Hindlimb muscle (tissue), 1 donor: ENCODE measurements at regions not wholly inside any gene's neighbourhood (a gene's known extent, or its start where the extent isn't known, plus 50 kb on each side); places are given as distances from the start of the nearest gene placed in this dataset.
"Not testable (repeated sequence)": the region's sequence is repeated elsewhere in the genome, so short reads cannot be mapped to it uniquely, and the experiment has no call there.

Source experiments
- DNase-seq: peaks from one replicate; pipeline ENCODE4 v3.0.0-alpha.2; 2013

DNA sequence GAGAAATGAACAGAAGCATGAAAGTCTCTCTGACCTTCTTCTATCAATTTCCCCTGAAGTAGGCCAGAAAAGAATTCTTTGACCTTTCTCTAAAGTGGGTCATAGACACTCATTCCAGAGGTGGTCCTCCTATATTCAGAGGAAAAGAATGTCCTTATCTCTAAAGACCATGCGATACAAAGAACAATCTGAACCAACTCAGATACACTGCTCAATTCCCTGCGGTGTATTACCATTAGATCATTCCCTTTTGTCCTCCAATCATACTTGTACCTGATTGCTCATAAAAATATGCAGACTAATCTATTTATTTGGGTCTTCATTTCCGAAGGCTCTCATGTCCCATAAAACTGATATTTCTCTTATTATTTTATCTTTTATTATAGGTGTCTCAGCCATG lies 652.4 kb upstream of the CHD1 start:
- DNase-seq: not testable (repeated sequence)

DNA sequence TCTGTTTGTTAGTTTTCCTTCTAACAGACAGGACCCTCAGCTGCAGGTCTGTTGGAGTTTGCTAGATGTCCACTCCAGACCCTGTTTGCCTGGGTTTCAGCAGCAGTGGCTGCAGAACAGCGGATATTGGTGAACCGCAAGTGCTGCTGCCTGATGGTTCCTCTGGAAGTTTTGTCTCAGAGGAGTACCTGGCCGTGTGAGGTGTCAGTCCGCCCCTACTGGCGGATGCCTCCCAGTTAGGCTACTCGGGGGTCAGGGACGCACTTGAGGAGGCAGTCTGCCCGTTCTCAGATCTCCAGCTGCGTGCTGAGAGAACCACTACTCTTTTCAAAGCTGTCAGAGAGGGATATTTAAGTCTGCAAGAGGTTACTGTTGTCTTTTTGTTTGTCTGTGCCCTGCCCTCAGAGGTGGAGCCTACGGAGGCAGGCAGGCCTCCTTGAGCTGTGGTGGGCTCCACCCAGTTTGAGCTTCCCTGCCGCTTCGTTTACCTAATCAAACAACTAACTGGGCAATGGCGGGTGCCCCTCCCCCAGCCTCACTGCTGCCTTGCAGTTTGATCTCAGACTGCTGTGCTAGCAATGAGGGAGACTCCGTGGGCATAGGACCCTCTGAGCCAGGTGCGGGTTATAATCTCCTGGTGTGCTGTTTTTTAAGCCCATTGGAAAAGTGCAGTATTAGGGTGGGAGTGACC lies 634.3 kb upstream of the CHD1 start:
- DNase-seq: not testable (repeated sequence)

DNA sequence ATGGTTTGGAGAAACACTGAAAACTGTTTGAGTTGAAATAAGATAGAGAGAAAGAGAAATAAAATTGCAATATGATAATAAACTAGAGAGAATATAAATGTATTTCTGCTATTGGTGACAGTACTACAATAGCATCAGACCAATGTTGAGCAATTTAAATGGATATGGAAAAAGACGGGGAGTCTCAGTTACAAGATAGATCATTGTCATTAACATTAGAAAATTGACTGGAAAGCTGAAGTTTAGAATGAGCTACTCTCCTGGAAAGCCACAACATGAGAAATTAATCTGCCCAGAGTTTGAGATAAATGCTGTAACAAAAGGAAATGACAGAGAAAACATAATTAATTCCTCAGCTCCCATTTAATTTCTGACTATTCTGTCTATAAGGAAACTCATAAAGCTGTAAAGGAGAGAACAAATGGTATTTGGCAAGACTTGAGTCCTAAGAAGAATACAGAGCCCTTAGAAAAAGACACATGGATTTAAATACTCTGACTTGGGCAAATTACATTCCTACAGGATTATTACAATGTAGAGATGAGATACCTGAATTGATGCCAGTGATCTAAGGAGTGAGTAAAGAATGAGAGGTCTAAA lies 624.5 kb upstream of the CHD1 start:
- DNase-seq: no peak

DNA sequence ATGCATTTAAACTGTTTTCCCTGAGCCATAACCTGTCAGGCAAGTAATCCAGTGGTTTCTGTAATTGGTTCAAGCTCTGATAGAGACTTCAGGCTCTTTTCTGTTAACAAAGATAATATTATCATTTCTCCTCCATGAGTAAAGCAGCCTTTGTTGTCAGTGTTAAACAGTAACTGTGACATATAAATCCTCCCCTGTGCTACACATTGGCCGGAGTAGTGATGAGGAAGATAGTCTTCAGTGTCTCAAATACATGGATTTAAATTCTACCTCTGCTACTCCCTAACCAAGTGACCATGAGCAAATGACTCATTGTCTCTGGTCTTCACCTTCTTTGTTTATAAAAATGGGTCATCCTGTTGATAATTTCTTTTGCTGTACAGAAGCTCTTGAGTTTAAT lies 615.5 kb upstream of the CHD1 start:
- DNase-seq: no peak

DNA sequence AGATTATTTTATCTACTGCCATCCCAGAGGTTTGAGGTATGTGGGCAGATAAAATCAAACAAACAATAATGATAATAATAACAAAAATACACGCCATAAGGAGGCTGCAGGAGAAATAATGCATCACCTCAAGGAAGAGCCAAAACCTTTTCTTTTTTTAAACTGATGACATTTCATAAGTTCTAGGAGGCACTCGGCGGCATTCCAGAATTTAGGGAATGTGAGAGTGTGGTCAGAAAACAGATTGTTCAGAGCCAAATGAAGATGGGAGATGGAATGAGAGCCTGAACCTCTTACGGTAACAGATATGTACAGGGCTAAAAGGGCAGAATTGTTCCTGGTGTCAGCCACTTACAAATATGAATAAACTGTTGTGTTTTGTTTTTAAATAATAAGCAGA lies 615.0 kb upstream of the CHD1 start:
- no peak for DNase-seq

DNA sequence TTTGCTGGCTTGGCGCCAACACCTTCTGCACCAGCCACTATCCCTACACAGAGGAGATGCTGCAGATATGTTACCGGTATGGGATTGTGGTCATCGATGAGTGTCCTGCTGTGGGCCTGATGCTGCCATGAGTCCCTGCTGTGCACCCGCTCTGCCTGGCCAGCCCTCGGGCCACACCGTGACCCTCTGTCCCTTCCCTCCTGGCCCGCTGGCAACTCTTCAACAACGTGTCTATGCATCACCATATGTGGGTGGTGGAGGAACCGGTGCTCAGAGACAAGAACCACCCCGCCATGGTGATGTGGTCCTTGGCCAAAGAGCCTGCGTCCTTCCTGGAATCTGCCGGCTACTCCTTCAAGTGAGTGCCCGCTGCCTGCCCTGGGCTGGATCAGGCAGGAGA lies 605.4 kb upstream of the CHD1 start:
- not testable (repeated sequence) for DNase-seq

DNA sequence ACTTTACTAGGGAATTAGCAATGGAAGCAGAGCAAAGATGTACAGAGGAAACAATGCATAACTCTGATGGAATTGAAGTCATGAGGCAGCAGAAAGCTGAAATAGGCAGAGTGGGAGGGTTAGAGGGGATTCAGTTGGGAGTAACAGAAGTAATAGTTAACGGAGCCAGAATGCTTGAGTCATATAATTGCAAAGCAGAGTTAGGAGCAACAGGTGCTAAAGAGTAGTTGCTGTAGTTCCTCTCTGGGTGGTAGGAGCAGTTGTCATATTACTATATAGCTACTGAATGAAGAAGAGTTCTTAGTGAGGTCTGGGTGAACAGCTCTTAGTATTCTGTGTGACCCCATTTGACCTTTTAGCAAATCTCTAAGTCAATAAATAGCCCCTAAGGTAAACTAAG lies 592.9 kb upstream of the CHD1 start:
- not testable (repeated sequence) for DNase-seq

DNA sequence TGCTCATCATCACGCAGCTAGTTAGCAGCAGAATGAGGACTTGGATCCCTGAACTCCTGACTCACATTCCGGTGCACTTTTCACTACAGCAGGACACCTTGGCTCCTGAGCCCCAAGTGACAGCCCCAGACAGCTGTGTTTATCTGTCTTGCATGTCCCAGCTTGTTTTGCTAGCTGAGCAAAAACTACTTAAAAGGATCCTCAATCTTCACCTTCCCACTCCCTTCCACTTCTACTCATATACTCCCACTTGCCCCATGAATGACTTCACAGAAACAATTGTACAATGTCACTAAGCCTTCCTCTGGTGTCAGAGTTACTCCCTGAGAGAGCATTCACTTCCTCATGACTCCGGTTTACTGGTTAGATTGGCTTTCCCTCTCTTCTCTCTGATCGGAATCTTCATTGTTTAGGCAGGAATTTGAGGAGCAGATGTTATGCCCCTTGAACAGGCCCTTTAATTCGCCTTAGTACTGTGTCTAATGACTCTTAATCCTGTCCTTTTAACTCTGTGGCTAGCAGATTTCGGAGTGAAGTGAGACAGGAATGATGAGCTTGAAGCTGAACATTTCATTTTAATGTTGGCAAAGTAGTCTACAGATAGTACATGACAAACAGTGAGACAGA lies 587.2 kb upstream of the CHD1 start:
- DNase-seq: not testable (repeated sequence)

DNA sequence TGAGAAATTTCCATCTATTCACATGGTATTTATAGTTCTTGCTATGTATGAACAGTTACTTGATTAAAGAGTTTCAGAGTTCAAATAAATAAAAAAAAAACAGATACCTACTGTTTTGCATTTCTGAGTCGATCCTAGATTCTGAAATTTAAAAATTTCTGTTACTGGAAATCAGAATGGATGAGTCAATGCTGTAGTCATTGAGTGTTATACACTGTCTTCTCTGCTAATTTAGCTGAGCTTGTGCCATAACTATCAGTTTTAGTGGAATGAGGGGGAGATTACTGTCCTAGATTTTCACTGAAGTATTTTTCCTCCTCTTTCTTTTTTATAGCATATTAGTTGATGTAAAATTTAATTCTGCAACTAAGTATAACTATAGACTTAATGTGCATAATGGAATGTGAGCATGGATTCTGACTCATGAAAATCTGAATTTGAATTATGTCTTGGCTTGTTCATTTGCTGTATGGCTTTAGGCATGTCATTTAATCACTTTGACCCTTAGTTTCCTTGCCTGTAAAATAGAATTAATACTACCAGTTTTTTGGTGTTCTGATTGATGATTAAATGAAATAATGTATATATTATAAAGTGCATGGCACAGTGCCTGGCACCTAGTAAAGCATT lies 581.5 kb upstream of the CHD1 start:
- DNase-seq: not testable (repeated sequence)

DNA sequence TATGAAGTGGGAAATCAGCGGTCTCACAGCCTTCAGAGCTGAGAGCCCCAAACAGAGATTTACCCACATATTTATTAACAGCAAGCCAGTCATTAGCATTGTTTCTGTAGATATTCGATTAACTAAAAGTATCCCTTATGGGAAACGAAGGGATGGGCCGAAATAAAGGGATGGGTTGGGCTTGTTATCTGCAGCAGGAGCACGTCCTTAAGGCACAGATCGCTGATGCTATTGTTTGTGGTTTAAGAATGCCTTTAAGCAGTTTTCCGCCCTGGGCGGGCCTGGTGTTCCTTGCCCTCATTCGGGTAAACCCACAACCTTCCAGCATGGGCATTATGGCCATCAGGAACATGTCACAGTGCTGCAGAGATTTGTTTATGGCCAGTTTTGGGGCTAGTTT lies 580.3 kb upstream of the CHD1 start:
- DNase-seq: not testable (repeated sequence)

DNA sequence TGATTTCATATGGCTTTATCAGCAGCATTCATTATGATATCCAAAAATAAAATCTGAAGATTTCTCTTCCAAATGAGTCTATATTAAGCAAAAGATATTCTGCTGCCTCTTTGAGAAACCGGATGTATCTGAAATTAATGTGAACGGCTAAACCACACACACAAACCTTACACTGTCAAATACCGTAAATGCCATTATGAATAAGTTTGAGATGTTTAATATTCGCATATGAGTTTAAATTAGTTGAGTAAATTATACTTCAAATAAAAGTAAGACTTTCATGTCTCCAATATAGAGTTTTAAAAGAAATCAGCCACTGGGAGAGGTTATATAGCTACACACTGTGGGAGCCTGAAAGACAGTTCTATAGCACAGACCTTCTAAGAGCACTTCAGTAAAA lies 566.6 kb upstream of the CHD1 start:
- not testable (repeated sequence) for DNase-seq

DNA sequence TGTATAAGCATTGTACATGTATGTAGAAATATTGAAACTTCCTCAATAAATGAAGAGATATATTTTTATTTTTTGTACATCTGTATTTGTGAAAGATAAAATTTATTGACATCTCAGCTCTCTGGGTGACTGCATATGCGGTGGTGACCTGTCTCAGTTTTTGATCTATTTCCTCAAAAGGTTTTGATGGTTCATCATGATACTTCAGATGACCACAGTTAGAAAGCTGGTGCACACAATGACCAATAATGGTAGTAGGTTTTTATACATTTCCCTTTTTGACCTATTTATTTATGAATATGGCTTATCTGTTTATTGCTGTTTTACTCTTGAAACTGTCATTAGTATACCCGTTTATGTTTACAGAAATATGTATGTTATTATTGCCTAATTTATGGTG lies 549.6 kb upstream of the CHD1 start:
- not testable (repeated sequence) for DNase-seq

DNA sequence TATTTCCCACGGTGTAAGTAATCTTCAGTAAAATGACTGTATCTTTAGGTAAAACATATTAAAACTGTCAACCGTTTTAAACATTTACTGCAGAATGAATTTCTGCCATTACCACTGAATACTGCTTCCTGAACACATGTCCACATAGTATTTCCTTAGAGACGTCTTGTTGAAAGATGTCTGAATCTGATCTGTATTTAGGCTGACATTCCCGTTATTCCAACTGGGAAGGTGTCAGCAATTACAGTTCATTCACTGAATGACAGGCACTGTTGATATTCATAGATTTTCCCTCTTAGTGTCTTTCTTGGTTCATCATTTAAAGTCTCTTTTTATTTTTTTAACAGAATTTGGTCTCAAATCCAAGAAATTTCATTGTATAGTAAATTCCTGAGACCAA lies 544.5 kb upstream of the CHD1 start:
- not testable (repeated sequence) for DNase-seq

DNA sequence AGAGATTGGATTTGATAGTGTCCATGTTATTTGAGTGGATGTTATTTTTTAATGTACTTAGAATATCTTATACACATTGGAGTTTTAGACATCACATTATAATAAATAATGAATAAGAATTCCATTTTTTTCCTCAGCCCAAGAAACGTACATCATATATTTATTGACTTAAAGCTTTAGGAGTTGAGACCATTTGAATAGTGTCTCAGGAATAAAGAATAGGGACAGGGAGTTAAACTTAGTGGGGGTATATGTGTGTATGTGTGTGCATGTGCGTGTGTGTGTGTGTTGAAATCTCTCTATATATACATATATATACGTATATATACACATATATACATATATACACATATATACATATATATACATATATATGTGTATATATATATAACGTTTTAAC lies 542.9 kb upstream of the CHD1 start:
- not testable (repeated sequence) for DNase-seq

DNA sequence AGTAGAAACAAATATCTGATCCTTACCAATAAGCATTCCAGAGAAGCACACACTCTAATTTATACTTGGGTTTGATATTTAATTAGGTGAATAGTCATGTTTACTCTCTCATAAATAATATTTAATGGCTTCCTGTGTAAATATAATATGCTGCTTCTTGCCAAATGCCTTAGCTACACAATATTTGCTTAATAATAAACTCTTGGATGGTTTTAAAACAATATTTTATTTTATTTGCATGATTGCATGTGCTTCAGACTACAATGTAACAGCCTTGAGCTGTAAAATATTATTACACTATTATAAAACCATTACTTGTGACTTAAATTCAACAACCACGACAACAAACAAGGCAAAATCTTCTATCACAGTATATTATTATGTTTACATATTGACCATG lies 542.4 kb upstream of the CHD1 start:
- not testable (repeated sequence) for DNase-seq

DNA sequence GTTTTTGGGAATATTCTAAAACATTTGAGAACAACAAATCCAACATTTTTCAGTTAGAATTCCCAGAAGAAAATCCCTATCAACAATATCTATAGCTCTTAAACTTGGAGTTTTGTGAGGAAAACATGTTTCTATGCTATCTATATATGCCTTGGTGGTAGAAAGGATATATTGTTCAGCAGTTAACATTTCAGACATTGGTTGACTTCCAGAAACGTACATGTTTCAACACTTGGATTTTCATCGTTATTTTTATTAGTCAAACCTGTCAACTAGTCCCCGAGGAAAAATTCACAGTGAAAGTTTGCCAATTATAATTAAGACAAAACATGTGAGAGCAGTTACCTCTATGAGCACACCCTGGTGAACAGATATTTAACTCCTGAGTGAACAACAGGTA lies 541.8 kb upstream of the CHD1 start:
- not testable (repeated sequence) for DNase-seq

DNA sequence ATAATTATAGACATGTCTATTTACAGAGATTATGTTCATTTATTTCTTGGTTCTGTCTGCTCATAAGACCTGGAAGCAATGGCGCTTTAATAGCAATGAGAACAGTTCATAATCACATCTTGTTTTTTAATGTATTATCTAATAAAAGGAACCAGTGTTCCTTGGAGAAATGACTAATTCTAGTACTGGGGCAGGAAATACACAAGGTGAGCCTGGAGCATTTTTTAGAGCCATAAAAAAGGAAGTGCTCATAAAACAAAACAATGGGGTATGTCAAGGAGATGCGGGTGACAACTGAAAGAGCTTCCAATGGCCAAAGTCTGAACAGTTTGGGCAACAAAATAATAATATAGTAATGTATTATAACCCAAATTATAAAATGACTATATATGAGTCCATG lies 531.9 kb upstream of the CHD1 start:
- DNase-seq: no peak

DNA sequence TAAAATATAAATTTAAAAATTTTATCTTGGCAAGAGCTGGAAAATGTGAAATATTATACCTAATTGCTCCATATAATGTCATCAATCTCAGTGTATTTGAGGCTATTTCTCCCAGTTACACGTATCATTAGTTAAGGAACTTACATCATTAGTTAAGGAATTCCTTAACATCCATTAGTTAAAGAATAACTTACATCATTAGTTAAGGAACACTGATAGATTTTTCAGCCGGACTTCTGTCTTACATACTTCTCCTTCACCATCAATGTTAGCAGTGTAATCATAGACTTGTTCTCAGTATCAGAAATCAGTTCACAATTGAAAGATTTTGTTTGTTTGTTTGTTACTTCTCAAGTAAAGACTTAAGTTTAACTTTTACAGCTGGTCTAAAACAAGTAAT lies 524.4 kb upstream of the CHD1 start:
- DNase-seq: no peak

DNA sequence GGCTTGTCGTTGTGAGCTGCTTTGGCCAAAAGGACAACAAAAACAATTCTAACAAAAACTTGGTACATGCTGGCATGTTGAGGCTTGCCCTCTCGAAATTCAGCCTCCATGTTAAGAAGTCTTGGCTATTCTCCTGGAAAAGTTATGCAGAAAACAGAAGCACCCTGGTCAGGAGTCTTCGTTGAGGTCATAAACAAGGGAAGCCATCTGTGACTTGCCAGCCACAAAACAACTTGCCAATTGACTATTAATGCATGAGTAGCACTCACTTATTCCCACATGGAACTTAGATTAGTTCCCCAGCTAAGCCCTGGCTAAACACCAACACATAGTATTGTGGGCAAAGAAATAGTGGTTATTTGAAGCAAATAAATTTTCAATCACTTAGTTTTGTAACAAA lies 521.0 kb upstream of the CHD1 start:
- peak; percentile 20 for DNase-seq

DNA sequence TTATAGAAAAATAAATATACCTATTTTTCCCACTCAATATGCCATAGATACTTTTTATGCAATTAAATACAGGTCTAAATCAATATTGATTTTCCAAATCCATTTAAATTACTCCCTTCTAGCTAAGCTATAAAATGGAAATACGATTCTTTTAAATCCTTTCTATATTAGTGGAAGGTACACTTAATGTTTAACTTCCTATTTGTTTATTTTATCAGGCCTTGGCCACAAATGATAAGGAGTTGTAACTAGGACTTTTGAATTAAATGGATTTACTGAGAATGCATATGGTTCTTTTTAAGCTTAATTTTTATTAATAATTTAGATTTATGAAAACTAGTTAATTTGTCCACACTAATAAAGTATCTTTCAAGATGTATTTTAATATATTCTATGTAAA lies 517.0 kb upstream of the CHD1 start:
- no peak for DNase-seq

DNA sequence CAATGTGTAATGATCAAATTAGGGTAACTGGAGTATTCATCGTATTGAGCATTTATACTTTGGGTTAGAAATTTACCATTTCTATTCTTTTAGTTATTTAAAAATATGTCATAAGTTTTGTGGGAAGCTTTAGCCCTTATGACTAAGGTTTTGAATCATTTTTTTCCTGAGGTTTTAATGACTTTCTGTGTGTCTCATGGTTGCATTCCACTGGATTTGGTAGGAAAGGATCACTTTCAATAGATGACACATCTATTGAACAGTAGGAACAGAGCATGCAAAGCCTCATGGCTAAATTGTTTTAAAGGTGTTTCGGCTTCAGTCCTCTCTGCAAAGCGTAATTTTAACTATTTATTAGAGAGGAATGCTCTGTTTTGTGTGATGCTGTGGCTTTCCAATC lies 512.4 kb upstream of the CHD1 start:
- DNase-seq: no peak

DNA sequence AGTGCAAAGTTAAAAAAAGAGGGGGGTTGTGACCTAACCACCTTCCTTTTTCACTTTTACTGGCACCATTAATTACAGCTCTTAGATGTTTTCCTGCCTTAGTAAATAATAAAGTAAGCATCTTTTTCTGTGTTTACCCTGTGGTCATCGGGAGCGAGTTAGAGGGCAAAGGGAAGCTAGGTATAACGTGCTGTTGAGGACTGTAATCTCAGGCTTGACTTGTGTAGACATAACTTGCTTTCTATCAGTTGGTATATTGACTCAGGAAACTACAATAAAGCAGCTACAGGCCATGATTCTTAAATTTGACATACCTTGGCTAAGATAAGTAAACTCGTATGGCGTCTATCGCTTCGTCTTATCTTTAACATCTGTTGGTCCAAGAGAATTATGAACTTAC lies 509.8 kb upstream of the CHD1 start:
- no peak for DNase-seq

DNA sequence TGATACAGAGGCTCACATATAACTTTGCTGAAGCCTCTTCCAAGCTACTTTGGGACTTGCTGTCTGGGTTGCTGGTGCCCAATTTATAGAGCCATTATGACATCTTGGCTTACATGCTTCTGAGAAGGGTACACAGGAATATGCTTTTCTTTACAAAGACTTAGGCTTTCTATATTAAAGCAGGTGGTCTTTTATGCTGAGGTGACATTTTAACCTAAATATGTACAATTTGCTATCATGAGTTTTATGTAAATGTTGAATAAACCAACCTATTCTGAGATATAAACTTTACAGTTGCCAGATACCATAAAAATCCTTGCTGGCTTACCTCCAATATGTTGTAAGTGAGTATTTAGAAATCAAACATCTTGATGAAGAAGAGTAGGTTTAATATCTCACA lies 509.2 kb upstream of the CHD1 start:
- DNase-seq: no peak

DNA sequence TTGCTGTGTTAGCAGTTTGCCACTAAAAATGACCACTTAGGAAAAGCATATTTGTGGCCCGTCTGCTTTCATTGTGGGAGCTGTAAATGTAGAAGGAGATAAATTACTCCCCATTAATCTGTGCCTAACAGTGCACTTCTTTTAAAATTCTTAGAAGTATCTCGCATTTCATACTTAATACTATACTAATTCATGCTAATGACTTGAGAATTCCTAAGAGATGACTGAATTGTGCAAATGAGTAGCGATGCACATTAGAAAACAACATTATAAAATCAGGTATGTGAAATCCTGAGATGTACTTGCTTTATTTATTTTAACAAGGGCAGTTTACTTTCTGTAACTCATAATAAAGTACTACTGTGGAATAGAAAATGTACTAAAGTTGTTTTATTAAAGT lies 494.6 kb upstream of the CHD1 start:
- DNase-seq: not testable (repeated sequence)
